Activated T-helper 1 cell treated with Interleukin-2 at 50 U/mL for 16 hours (primary cell): ENCODE measurements at regions not wholly inside any gene's neighbourhood (a gene's known extent, or its start where the extent isn't known, plus 50 kb on each side); places are given as distances from the start of the nearest gene placed in this dataset.
"Not testable (repeated sequence)": the region's sequence is repeated elsewhere in the genome, so short reads cannot be mapped to it uniquely, and the experiment has no call there.

Experiments used
- DNase-seq: peaks from one replicate; pipeline ENCODE4 v3.0.0-alpha.2; 2020; ENCODE audit warnings: low read depth

- no peak for DNase-seq
Observed at GRCh38 chr20:36082315-36082915, 72.1 kb upstream of the EPB41L1 start.

- not testable (repeated sequence) for DNase-seq
Observed at GRCh38 chr20:36083200-36083599, 71.3 kb upstream of the EPB41L1 start.

GRCh38 chr20:36084356-36084755 lies 70.2 kb upstream of the EPB41L1 start:
- DNase-seq = no peak

GRCh38 chr20:36084897-36085613 lies 69.5 kb upstream of the EPB41L1 start:
- no peak for DNase-seq

GRCh38 chr20:36085686-36086267 lies 68.8 kb upstream of the EPB41L1 start:
- DNase-seq = no peak

GRCh38 chr20:36086767-36087166 lies 67.8 kb upstream of the EPB41L1 start:
- no peak for DNase-seq

- no peak for DNase-seq
Observed at GRCh38 chr20:36090223-36090622, 64.3 kb upstream of the EPB41L1 start.

GRCh38 chr20:36091561-36092397 lies 62.8 kb upstream of the EPB41L1 start:
- no peak for DNase-seq

- DNase-seq = no peak
Observed at GRCh38 chr20:36092398-36093024, 62.0 kb upstream of the EPB41L1 start.

GRCh38 chr20:36093025-36093803 lies 61.3 kb upstream of the EPB41L1 start:
- DNase-seq = peak; percentile 4

- no peak for DNase-seq
Observed at GRCh38 chr20:36093804-36094145, 60.8 kb upstream of the EPB41L1 start.

GRCh38 chr20:36094497-36094896 lies 60.0 kb upstream of the EPB41L1 start:
- no peak for DNase-seq

- no peak for DNase-seq
Observed at GRCh38 chr20:36096435-36096834, 58.1 kb upstream of the EPB41L1 start.

GRCh38 chr20:36097337-36098151 lies 57.0 kb upstream of the EPB41L1 start:
- DNase-seq = no peak

- DNase-seq = no peak
Observed at GRCh38 chr20:36098364-36098763, 56.2 kb upstream of the EPB41L1 start.

- no peak for DNase-seq
Observed at GRCh38 chr20:36099106-36099505, 55.4 kb upstream of the EPB41L1 start.

- no peak for DNase-seq
Observed at GRCh38 chr20:36101192-36101591, 53.3 kb upstream of the EPB41L1 start.

- no peak for DNase-seq
Observed at GRCh38 chr20:36102306-36102705, 52.2 kb upstream of the EPB41L1 start.

GRCh38 chr20:36102809-36103596 lies 51.5 kb upstream of the EPB41L1 start:
- DNase-seq = no peak

GRCh38 chr20:36104244-36104643 lies 50.3 kb upstream of the EPB41L1 start:
- DNase-seq = no peak
